ENCODE measurements at regions not wholly inside any gene's neighbourhood (a gene's known extent, or its start where the extent isn't known, plus 50 kb on each side); places are given as distances from the start of the nearest gene placed in this dataset.

- TF ChIP-seq REST (IDR thresholded peaks at IDR 0.05; ENCODE audit: low read depth, low read length) (no peak), NRF1 (IDR thresholded peaks at IDR 0.05; ENCODE audit: low read depth, low read length) (no peak), FOSL2 (IDR thresholded peaks at IDR 0.05; ENCODE audit: borderline replicate concordance, low read depth) (no peak)
Measured at GRCh38 chr16:73599351-73599750, 551.4 kb upstream of the ZFHX3 start (continued).

GRCh38 chr16:73584157-73584556, 536.2 kb upstream of the ZFHX3 start:
- 0 out of 2 replicates have a peak, but pooled peaks cover 5% of the 10 kb centered on the region for H3K9me3 ChIP-seq
- H3K4me2 ChIP-seq, result no peak overlapping the region
- no peak for DNase-seq
- H3K4me3 ChIP-seq (ENCODE audit: low read depth in 2 of 2, low read length in 1 of 2), result no peak overlapping the region
- no peak overlapping the region for H3K9ac ChIP-seq
- POLR2A ChIA-PET, result no interaction called here
- no peaks in the 10 kb centered on the region for H3K27me3 ChIP-seq (ENCODE audit: insufficient read depth)
- CTCF ChIA-PET, result no interaction called here
- H3K79me2 ChIP-seq (ENCODE audit: insufficient read depth), result no peaks in the 10 kb centered on the region
- no peaks in the 10 kb centered on the region for H3K4me1 ChIP-seq (ENCODE audit: control insufficient read depth in 1 of 2, insufficient read depth in 2 of 2, low read depth in 1 of 2, low read length in 1 of 2)
- H3K27ac ChIP-seq (ENCODE audit: low read depth in 2 of 2, low read length in 1 of 2), result no peak overlapping the region
- H3F3A ChIP-seq (replicated peaks; ENCODE audit: insufficient read depth), result no peaks in the 10 kb centered on the region
- no peaks in the 10 kb centered on the region for H3K36me3 ChIP-seq (replicated peaks in 1 of 2; ENCODE audit: control insufficient read depth in 1 of 2, insufficient read depth in 2 of 2, low read length in 1 of 2)
- TF ChIP-seq NRF1 (IDR thresholded peaks at IDR 0.05; ENCODE audit: low read depth, low read length), result no peak
- no peak for TF ChIP-seq NFIC (IDR thresholded peaks at IDR 0.05; ENCODE audit: borderline replicate concordance)
- TF ChIP-seq CHD2 (IDR thresholded peaks at IDR 0.05; ENCODE audit: low read length, partially characterized antibody), result no peak
- TF ChIP-seq TCF12 (IDR thresholded peaks at IDR 0.05), result no peak
- TF ChIP-seq IRF3 (IDR thresholded peaks at IDR 0.05; ENCODE audit: low read depth, low read length), result no peak
- TF ChIP-seq EZH2phosphoT487 (IDR thresholded peaks at IDR 0.05; ENCODE audit: borderline replicate concordance, low read depth), result no peak
- no peaks in the 10 kb centered on the region for H4K20me1 ChIP-seq (ENCODE audit: insufficient read depth)
- H2AFZ ChIP-seq (ENCODE audit: low read depth), result no peak overlapping the region
- 10% methylated on average over 1 of the region's 1 CpG for WGBS (ENCODE audit: low lambda C conversion rate)
- H3K9me2 ChIP-seq, result no peaks in the 10 kb centered on the region

GRCh38 chr16:73572135-73572828, 524.4 kb upstream of the ZFHX3 start:
- H3K9me2 ChIP-seq, result no peaks in the 10 kb centered on the region
- no peak overlapping the region for H3K9ac ChIP-seq
- peaks cover 0 to 11% of the 10 kb centered on the region in 2 experiments; a peak in 2 of 4 replicates for H3K4me1 ChIP-seq (ENCODE audit: control insufficient read depth in 1 of 2, insufficient read depth in 2 of 2, low read depth in 1 of 2, low read length in 1 of 2)
- H2AFZ ChIP-seq (ENCODE audit: low read depth), result no peak overlapping the region
- WGBS (ENCODE audit: low lambda C conversion rate), result 38% methylated on average over 8 of the region's 8 CpGs
- H3K27ac ChIP-seq (ENCODE audit: low read depth in 2 of 2, low read length in 1 of 2), result no peak overlapping the region
- no peak overlapping the region for H3K4me3 ChIP-seq (ENCODE audit: low read depth in 2 of 2, low read length in 1 of 2)
- H3K79me2 ChIP-seq (ENCODE audit: insufficient read depth), result no peaks in the 10 kb centered on the region
- H3K27me3 ChIP-seq (ENCODE audit: insufficient read depth), result no peaks in the 10 kb centered on the region; the same call in 1 of the 2 replicates
- H4K20me1 ChIP-seq (ENCODE audit: insufficient read depth), result no peaks in the 10 kb centered on the region
- no peaks in the 10 kb centered on the region for H3K9me3 ChIP-seq
- DNase-seq, result no peak
- no peaks in the 10 kb centered on the region for H3F3A ChIP-seq (replicated peaks; ENCODE audit: insufficient read depth)
- ChIA-PET POLR2A (no interaction called here), CTCF (interaction anchor here (0.6 to 1.5 kb wide), 4 partner anchors 13 to 517 kb away, joined by 3 to 4 read pairs (median 3); no protein-coding TSS in a partner anchor)
- H3K4me2 ChIP-seq, result no peak overlapping the region
- H3K36me3 ChIP-seq (replicated peaks in 1 of 2; ENCODE audit: control insufficient read depth in 1 of 2, insufficient read depth in 2 of 2, low read length in 1 of 2), result no peaks in the 10 kb centered on the region
- no peak for TF ChIP-seq EP300 (IDR thresholded peaks at IDR 0.05; ENCODE audit: borderline replicate concordance in 1 of 2, low read depth in 1 of 2, low read length in 1 of 2)
- TF ChIP-seq ELF1 (IDR thresholded peaks at IDR 0.05), result no peak
- no peak for TF ChIP-seq SMC3 (IDR thresholded peaks at IDR 0.05; ENCODE audit: low read depth, low read length)
- no peak for TF ChIP-seq RCOR1 (IDR thresholded peaks at IDR 0.05; ENCODE audit: low read length)
- no peak for TF ChIP-seq IRF3 (IDR thresholded peaks at IDR 0.05; ENCODE audit: low read depth, low read length)
- TF ChIP-seq ZBTB33 (IDR thresholded peaks at IDR 0.05; ENCODE audit: borderline replicate concordance, low read depth), result no peak
- no peak for TF ChIP-seq CTCF (IDR thresholded peaks at IDR 0.05)

All from SK-N-SH (cell line).